Sigmoid colon (tissue), 6 donors: ENCODE measurements at regions not wholly inside any gene's neighbourhood (a gene's known extent, or its start where the extent isn't known, plus 50 kb on each side); places are given as distances from the start of the nearest gene placed in this dataset.

Experiments used
- DNase-seq: peaks from one replicate; pipeline ENCODE4 v3.0.0-alpha.2; 2019
- H3K27ac ChIP-seq, 4 donors: fragments of 200-600 bp; sonication (generic); one replicate each; pipeline ENCODE4 v1.5.1; 2016 to 2019; ENCODE audit warnings: mild to moderate bottlenecking in 1 of 4
- H3K27me3 ChIP-seq, 3 donors: fragments of 200-600 bp; sonication (generic); one replicate each; pipeline ENCODE4 v1.5.1; 2019; ENCODE audit warnings: mild to moderate bottlenecking in 1 of 3
- H3K36me3 ChIP-seq, 4 donors: fragments of 200-600 bp; sonication (generic); one replicate each; pipeline ENCODE4 v1.5.1; 2016 to 2019
- H3K4me1 ChIP-seq, 4 donors: fragments of 200-600 bp; sonication (generic); one replicate each; pipeline ENCODE4 v1.5.1; 2017 to 2019
- H3K4me3 ChIP-seq, 4 donors: fragments of 200-600 bp; sonication (generic); one replicate each; pipeline ENCODE4 v1.5.1; 2017 to 2019; ENCODE audit warnings: mild to moderate bottlenecking in 2 of 4, moderate library complexity in 1 of 4
- H3K9me3 ChIP-seq, 4 donors: fragments of 200-600 bp in 3 of 4; sonication (generic) in 3 of 4; one replicate each; pipeline versions ENCODE4 v1.5.1 to v1.6.1; 2013 to 2019
- CTCF ChIP-seq, 4 experiments: fragments of 450-650 bp in 3 of 4; fragments of 200-600 bp in 1 of 4; IDR thresholded peaks; one replicate each; pipeline ENCODE4 v1.5.1; 2016 to 2019; ENCODE audit warnings: antibody characterized with exemption in 4 of 4, mild to moderate bottlenecking in 3 of 4, moderate library complexity in 2 of 4
- EP300 ChIP-seq, 4 donors: sonication (generic); formaldehyde crosslinking; IDR thresholded peaks; one replicate each; pipeline ENCODE4 v1.6.1; 2017; ENCODE audit warnings: antibody characterized with exemption in 4 of 4
- POLR2A ChIP-seq, 2 donors: fragments of 450-650 bp; IDR thresholded peaks; one replicate each; pipeline ENCODE4 v1.6.1; 2016; ENCODE audit warnings: antibody characterized with exemption in 2 of 2, mild to moderate bottlenecking in 2 of 2, moderate library complexity in 2 of 2
- POLR2AphosphoS5 ChIP-seq, 4 donors: sonication (generic); formaldehyde crosslinking; IDR thresholded peaks; one replicate each; pipeline ENCODE4 v1.6.1; 2017; ENCODE audit warnings: antibody characterized with exemption in 4 of 4
- WGBS, 2 donors: extraction: QIAGEN DNeasy Blood & Tissue Kit; methylation state at CpG; one replicate each; pipeline ENCODE4 v1.1.7; 2013; 5-methylcytosine and 5-hydroxymethylcytosine counted together
- intact Hi-C: fragments of 100-400 bp; cut with DNase I; formaldehyde crosslinking; loops from one replicate; pipeline ENCODE4 v1.15.1; 2023
- donor health status: healthy with polysubstance abuse.
- donor health status: healthy.

GRCh38 chr1:99516141-99516540, 129.8 kb upstream of the PALMD start:
- DNase-seq = no peak
- Histone ChIP-seq H3K27ac (no peak overlapping the region), H3K9me3 (no peaks in the 10 kb centered on the region), H3K27me3 (no peaks in the 10 kb centered on the region), H3K4me3 (no peak overlapping the region), H3K36me3 (no peaks in the 10 kb centered on the region), H3K4me1 (no peaks in the 10 kb centered on the region)
- TF ChIP-seq EP300 (IDR thresholded peaks at IDR 0.05) = no peak
- no peak for TF ChIP-seq POLR2AphosphoS5 (IDR thresholded peaks at IDR 0.05)
- 72 to 86% methylated on average over 1 of the region's 1 CpG for WGBS, 2 donors
- intact Hi-C loops = no loop called here

- Histone ChIP-seq H3K4me1 (no peaks in the 10 kb centered on the region), H3K27ac (no peak overlapping the region), H3K36me3 (no peaks in the 10 kb centered on the region), H3K9me3 (no peaks in the 10 kb centered on the region), H3K27me3 (no peaks in the 10 kb centered on the region), H3K4me3 (no peak overlapping the region)
- DNase-seq = no peak
- TF ChIP-seq POLR2AphosphoS5 (IDR thresholded peaks at IDR 0.05) = no peak
- no peak for TF ChIP-seq POLR2A (IDR thresholded peaks at IDR 0.05)
- no peak for TF ChIP-seq CTCF (IDR thresholded peaks at IDR 0.05)
- no peak for TF ChIP-seq EP300 (IDR thresholded peaks at IDR 0.05)
- intact Hi-C loops = no loop called here
Measured at GRCh38 chr1:99520121-99520520, 125.8 kb upstream of the PALMD start.

- no peaks in the 10 kb centered on the region for H3K9me3 ChIP-seq
- H3K27me3 ChIP-seq = no peaks in the 10 kb centered on the region
- H3K27ac ChIP-seq = no peak overlapping the region
- 23 to 58% methylated on average over 1 of the region's 1 CpG for WGBS, 2 donors
- intact Hi-C loops = no loop called here
- H3K4me1 ChIP-seq = no peaks in the 10 kb centered on the region
- no peak overlapping the region for H3K4me3 ChIP-seq
- DNase-seq = no peak
- H3K36me3 ChIP-seq = no peaks in the 10 kb centered on the region
- TF ChIP-seq POLR2AphosphoS5 (IDR thresholded peaks at IDR 0.05) = no peak
- no peak for TF ChIP-seq POLR2A (IDR thresholded peaks at IDR 0.05)
- TF ChIP-seq CTCF (IDR thresholded peaks at IDR 0.05) = no peak
- no peak for TF ChIP-seq EP300 (IDR thresholded peaks at IDR 0.05)
Measured at GRCh38 chr1:99525331-99525730, 120.6 kb upstream of the PALMD start.

GRCh38 chr1:99527078-99527477, 118.8 kb upstream of the PALMD start:
- DNase-seq = no peak
- whole genome bisulfite sequencing, 2 donors = 87 to 92% methylated on average over 3 of the region's 3 CpGs
- Histone ChIP-seq H3K9me3 (no peaks in the 10 kb centered on the region), H3K36me3 (no peaks in the 10 kb centered on the region), H3K27me3 (no peaks in the 10 kb centered on the region), H3K4me3 (no peak overlapping the region), H3K4me1 (no peaks in the 10 kb centered on the region), H3K27ac (no peak overlapping the region)
- no peak for TF ChIP-seq POLR2AphosphoS5 (IDR thresholded peaks at IDR 0.05)
- TF ChIP-seq EP300 (IDR thresholded peaks at IDR 0.05) = no peak
- no peak for TF ChIP-seq CTCF (IDR thresholded peaks at IDR 0.05)
- no peak for TF ChIP-seq POLR2A (IDR thresholded peaks at IDR 0.05)
- intact Hi-C loops = no loop called here

- no peak overlapping the region for H3K27ac ChIP-seq
- no peak overlapping the region for H3K4me3 ChIP-seq
- no peaks in the 10 kb centered on the region for H3K4me1 ChIP-seq
- no peak for DNase-seq
- no peaks in the 10 kb centered on the region for H3K9me3 ChIP-seq
- intact Hi-C loops = no loop called here
- H3K36me3 ChIP-seq = no peaks in the 10 kb centered on the region
- TF ChIP-seq CTCF (IDR thresholded peaks at IDR 0.05) (no peak), POLR2AphosphoS5 (IDR thresholded peaks at IDR 0.05) (no peak), EP300 (IDR thresholded peaks at IDR 0.05) (no peak), POLR2A (IDR thresholded peaks at IDR 0.05) (no peak)
- H3K27me3 ChIP-seq = no peaks in the 10 kb centered on the region
- 61 to 69% methylated on average over 3 of the region's 3 CpGs for WGBS, 2 donors
Measured at GRCh38 chr1:99527545-99527944, 118.4 kb upstream of the PALMD start.
